GM21717 (cell line): ENCODE measurements at regions not wholly inside any gene's neighbourhood (a gene's known extent, or its start where the extent isn't known, plus 50 kb on each side); places are given as distances from the start of the nearest gene placed in this dataset.

Experiments used
- ATAC-seq: cut with Tn5 transposase; IDR thresholded peaks from one replicate; pipeline ENCODE4 v1.9.1; 2021; ENCODE audit warnings: mild to moderate bottlenecking, moderate library complexity; ENCODE audit not compliant: unreplicated experiment

GRCh38 chr3:140816372-140817195 is 125.1 kb upstream of the SLC25A36 start:
- peak; percentile 82 for ATAC-seq

DNA sequence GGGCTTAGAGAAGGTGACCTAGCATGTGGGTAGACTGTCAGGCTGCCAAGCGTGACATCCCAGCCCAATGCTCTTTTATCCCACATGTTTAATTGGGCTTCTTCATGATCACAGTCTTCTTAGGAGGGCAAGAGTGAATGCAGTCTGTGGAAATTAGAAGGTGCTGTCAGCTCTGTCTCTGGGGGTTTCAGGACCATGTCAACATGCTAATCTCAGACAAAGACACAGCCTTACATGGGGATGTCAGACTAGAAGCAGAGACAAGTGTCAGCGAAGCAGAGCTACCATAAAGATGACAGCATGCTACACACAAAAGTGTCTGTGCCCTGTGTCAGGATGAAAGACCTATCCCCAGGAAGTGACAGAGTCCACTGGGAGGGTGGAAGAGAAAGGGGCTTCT is 120.1 kb upstream of the SLC25A36 start:
- ATAC-seq, result no peak

DNA sequence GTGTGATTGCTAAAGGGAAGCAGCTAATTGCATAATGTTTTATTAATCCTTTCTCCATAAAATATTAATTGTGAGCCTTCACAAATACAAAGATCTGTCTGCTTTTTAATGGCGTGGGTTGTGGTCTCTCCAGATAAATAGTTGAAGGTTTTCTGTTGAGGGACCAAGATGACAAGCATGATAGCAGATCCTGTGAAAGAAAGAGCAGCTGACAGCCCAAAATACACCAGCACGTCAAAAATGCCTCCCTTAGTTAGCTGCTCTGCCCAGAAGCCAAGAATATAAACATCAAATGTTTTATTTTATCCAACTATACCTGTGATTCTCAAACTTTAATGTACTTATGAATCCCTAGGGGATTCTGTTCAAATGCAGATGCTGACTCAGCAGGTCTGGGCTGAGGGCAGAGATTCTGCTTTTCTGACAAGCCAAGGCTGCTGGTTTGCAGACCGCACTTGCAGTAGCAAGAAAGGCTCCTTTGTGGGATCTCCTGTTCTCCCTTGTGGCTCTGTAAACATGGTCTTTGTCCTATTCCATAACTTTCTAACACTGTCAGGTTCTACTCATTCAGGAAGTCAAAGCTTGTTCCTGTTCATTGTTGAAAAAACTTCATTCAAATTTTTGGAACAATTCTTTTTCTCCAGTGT is 119.1 kb upstream of the SLC25A36 start:
- no peak for ATAC-seq

- ATAC-seq, result no peak
Measured at GRCh38 chr3:140823106-140823505, 118.5 kb upstream of the SLC25A36 start.

DNA sequence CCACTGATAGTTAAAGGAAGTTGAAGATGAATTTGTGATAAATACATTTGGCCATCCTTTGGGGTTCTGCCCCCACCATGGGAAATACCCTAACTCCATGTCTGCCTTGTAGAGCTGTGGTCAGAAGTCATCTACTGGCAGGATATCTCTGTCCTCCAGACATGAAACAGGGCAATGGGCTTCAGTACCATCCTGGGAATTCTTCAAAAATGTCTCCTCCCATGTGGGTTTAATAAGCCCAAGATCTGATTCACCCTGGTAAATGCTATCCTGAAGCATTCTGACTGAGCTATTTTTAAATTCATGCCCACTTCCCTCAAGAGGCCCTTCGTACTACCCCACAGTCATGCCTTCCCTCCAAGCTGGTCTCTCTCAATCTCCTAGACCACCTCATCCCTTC is 113.7 kb upstream of the SLC25A36 start:
- no peak for ATAC-seq

DNA sequence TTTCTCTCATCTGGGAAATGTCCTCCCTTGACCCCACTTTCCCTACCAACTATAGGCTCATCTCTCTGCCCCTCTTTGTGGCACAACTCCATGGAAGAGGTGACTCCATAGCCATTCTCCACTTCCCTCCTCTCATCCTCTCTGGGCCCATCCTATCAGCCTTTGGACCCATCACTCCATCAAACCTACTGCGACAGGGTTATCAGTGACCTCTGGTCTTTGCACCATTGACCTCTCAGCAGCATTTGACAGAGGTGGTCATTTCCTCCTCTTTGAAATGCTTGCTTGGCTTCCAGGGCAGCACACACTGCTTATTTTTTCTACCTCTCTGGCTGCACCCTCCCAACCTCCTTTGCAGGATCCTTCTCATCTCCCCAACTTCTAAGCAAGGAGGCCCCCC is 113.1 kb upstream of the SLC25A36 start:
- ATAC-seq, result no peak

- ATAC-seq, result no peak
Measured at GRCh38 chr3:140829796-140830195, 111.8 kb upstream of the SLC25A36 start.

GRCh38 chr3:140830391-140830790 is 111.2 kb upstream of the SLC25A36 start:
- ATAC-seq, result no peak

- ATAC-seq, result no peak
Measured at GRCh38 chr3:140832883-140833282, 108.8 kb upstream of the SLC25A36 start.

DNA sequence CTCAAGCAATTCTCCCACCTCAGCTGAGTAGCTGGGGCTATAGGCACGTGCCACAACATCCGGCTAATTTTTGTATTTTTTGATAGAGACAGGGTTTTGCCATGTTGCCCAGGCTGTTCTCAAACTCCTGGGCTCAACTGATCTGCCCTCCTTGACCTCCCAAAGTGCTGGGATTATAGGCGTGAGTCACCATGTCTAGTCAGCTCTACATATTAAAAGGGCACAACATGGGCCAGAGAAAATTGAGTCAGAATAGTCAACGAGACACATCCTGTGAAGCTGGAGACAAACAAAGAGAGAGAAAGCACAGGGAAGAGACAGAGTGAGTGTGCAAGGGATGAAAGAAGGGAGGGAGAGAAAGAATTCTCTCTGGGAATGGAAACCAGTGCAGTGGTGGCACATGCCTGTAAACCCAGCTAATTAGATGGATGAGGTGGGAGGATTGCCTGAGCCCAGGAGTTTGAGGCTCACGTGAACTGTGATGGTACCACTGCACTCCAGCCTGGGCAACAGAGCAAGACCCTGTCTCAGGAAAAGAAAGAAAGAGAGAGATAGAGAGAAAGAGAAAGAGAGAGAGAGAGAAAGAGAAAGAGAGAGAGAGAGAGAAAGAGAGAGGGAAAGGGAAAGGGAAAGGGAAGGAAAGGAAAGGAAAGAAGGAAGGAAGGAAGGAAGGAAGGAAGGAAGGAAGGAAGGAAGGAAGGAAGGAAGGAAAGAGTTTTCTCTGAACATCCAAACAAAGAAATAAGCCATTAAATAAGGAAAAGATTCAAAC is 107.2 kb upstream of the SLC25A36 start:
- no peak for ATAC-seq

- peak; percentile 95 for ATAC-seq
Measured at GRCh38 chr3:140842984-140843649, 98.5 kb upstream of the SLC25A36 start.

DNA sequence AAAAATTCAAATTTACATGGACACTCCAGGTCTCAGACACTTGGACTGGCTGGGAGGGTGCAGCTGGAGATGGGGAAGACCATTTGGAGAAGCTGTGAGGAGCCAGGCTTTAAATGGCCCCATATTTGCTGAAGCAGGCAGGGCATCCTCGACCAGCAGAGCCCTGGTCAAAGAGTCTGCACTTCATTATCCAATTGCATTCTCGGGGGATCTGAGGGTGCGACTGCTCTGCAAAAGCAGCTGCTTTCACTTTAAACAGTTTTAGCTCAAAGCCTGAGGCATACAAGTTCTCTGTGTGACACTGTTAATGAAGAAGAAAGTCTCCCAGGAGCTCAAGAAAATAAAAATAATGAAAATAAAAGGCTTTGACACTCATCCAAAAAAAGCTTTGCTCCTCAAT is 98.0 kb upstream of the SLC25A36 start:
- peak; percentile 18 for ATAC-seq

- no peak for ATAC-seq
Measured at GRCh38 chr3:140844072-140844471, 97.6 kb upstream of the SLC25A36 start.

GRCh38 chr3:140845882-140846281 is 95.8 kb upstream of the SLC25A36 start:
- peak; percentile 50 for ATAC-seq

DNA sequence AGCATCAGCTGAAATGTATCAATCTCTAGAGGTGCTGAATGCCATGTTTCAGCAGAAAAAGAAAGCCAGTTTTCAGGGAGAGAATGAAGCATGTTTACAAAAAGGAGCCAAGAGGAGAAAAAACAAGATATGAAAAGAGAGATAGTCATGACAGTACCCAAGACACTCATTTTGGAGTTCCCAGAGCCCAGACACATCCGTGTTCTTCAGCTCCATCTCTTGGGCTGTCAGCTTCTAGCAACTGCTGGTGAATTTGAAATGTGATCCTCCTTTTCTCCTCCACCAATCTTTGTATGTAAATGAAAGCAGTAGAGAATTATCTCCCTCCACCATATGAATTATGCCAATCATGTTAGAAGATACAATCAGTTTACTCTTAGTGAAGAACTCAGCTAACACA is 93.0 kb upstream of the SLC25A36 start:
- no peak for ATAC-seq

GRCh38 chr3:140850210-140850955 is 91.3 kb upstream of the SLC25A36 start:
- ATAC-seq, result no peak

DNA sequence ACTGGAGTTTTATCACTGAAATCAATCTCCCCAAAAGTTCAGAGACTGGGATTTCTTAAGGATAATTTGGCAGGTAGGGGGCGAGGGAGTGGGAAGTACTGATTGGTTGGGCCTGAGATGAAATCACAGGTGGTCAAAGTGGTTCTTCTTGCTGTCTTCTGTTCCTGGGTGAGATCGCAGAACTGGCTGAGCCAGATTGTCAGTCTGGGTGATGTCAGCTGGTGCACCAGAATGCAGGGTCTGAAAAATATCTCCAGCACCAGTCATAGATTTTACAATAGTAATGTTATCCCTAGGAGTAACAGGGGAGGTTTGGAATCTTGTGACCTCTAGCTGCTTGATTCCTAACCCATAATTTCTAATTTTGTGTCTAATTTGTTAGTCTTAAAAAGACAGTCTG is 86.7 kb upstream of the SLC25A36 start:
- ATAC-seq, result no peak

GRCh38 chr3:140856905-140857304 is 84.7 kb upstream of the SLC25A36 start:
- ATAC-seq, result no peak

- ATAC-seq, result no peak
Measured at GRCh38 chr3:140857993-140858392, 83.6 kb upstream of the SLC25A36 start.

DNA sequence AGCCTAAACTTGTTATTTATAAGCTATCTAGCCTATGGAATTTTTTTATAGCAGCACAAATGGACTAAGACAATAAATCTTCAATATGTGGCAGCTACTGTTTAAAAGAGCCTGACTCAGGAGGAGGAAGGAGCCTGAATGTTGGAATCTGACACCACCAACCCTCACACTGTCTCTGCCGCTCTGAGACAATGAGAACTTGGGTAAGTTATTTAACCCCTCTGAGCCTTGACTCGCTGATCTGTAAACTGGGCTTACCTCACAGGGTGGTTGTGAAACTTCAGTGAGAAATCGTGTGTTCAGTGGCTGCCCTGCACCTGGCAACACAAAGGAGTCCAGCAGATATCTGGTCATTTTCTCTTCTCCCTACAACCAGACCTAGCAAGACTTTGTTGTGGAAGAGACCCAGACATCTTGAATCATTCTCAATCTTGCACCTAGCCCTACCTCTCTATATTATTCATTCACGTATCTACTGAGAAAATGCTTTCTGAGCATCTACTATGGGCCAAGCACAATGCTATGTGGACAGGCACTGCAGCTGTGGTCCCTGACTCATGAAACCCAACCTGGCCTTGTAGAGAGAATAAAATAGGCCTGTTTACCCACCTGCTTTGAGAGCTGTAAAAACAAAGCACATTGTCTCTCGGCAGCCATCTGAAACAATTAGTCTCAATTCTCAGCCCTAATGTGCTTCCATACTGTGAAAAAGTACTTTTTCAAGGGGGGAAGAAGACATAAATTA is 81.9 kb upstream of the SLC25A36 start:
- ATAC-seq, result no peak
